Activated naive CD8-positive, alpha-beta T cell treated with anti-CD3 and anti-CD28 coated beads, Interleukin-2, amount 10 ng/mL, durations not matched to agents 7 days and 5 days (primary cell): ENCODE measurements at regions not wholly inside any gene's neighbourhood (a gene's known extent, or its start where the extent isn't known, plus 50 kb on each side); places are given as distances from the start of the nearest gene placed in this dataset.
"Not testable (repeated sequence)": the region's sequence is repeated elsewhere in the genome, so short reads cannot be mapped to it uniquely, and the experiment has no call there.

Experiments
- ATAC-seq: fragments of 150-1000 bp; cut with Tn5 transposase; one replicate; pipeline ENCODE4 v1.10.0; 2021; ENCODE audit warnings: low read depth, moderate library complexity
- POLR2A ChIA-PET: fragments of 350-600 bp; sonication (Branson Sonifier 250); formaldehyde crosslinking; loops from one replicate; lab custom pipeline; 2021; ENCODE audit warnings: antibody characterized with exemption; lab: Charles Lee
- DNase-seq: peaks from one replicate; pipeline ENCODE4 v3.0.0; 2021
- H3K27ac Mint-ChIP-seq: one replicate; pipeline ENCODE4 v1.8.0; 2022; ENCODE audit warnings: mild to moderate bottlenecking, mixed read lengths
- H3K27me3 Mint-ChIP-seq: one replicate; pipeline ENCODE4 v1.8.0; 2022; ENCODE audit warnings: mild to moderate bottlenecking, moderate library complexity, mixed read lengths
- H3K36me3 Mint-ChIP-seq: one replicate; pipeline ENCODE4 v1.8.0; 2021; ENCODE audit warnings: mild to moderate bottlenecking, mixed read lengths
- H3K4me1 Mint-ChIP-seq: one replicate; pipeline ENCODE4 v1.8.0; 2021; ENCODE audit warnings: mixed read lengths
- H3K4me3 Mint-ChIP-seq: one replicate; pipeline ENCODE4 v1.8.0; 2022; ENCODE audit warnings: mild to moderate bottlenecking, moderate library complexity, mixed read lengths
- H3K9me3 Mint-ChIP-seq: one replicate; pipeline ENCODE4 v1.8.0; 2021; ENCODE audit warnings: mixed read lengths

- peak; percentile 57 for ATAC-seq
- DNase-seq, H3K9me3 Mint-ChIP-seq, H3K4me1 Mint-ChIP-seq, H3K36me3 Mint-ChIP-seq, H3K27ac Mint-ChIP-seq, H3K27me3 Mint-ChIP-seq, POLR2A ChIA-PET: not testable (repeated sequence)
- peak overlapping the region; percentile 35 for H3K4me3 Mint-ChIP-seq
Measured at GRCh38 chr15:21656114-21656746, 215.9 kb upstream of the POTEB3 start.

- H3K9me3 Mint-ChIP-seq, H3K27ac Mint-ChIP-seq: not testable (repeated sequence)
Measured at GRCh38 chr15:21653707-21654106, 213.4 kb upstream of the POTEB3 start.

GRCh38 chr15:21638770-21639169 lies 198.5 kb upstream of the POTEB3 start:
- ATAC-seq, DNase-seq, H3K36me3 Mint-ChIP-seq, POLR2A ChIA-PET, H3K27ac Mint-ChIP-seq, H3K4me1 Mint-ChIP-seq, H3K9me3 Mint-ChIP-seq, H3K4me3 Mint-ChIP-seq, H3K27me3 Mint-ChIP-seq: not testable (repeated sequence)

More at GRCh38 chr15:21653707-21654106, 213.4 kb upstream of the POTEB3 start:
- POLR2A ChIA-PET, H3K4me3 Mint-ChIP-seq, DNase-seq, H3K4me1 Mint-ChIP-seq, H3K36me3 Mint-ChIP-seq, H3K27me3 Mint-ChIP-seq, ATAC-seq: not testable (repeated sequence)

DNA sequence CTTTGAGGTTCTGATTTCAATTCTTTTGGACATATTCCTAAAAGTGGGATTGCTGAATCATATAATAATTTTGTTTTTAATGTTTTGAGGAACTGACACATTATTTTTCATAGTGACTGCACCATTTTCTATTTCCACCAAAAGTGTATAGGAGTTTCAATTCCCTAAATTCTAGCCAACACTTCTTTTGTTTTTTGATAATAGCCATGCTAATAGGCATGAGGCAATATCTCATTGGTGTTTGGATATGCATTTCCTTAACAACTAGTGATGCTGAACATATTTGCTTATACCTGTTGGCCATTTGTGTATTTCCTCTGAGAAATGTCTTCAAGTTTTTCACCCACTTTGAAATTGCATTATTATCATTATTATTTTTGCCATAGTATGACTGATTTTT lies 186.4 kb upstream of the POTEB3 start:
- POLR2A ChIA-PET, H3K4me1 Mint-ChIP-seq, ATAC-seq, H3K36me3 Mint-ChIP-seq, DNase-seq, H3K27me3 Mint-ChIP-seq, H3K4me3 Mint-ChIP-seq, H3K9me3 Mint-ChIP-seq, H3K27ac Mint-ChIP-seq: not testable (repeated sequence)

DNA sequence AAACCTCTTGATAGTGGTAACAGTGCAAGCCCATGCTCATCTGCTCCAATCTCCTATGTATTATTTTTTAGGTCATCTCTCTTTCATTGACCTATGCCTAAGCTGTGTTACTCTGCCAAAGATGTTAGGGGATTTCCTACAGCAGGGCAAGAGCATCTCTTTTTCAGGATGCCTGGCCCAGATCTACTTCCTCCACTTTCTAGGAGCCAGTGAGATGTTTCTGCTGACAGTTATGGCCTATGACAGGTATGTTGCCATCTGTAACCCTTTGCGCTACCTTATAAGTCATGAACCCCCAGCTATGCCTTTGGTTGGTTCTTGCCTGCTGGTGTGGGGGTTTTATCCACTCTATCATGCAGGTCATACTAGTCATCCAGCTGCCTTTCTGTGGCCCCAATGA lies 168.9 kb upstream of the POTEB3 start:
- ATAC-seq, H3K27ac Mint-ChIP-seq, H3K4me3 Mint-ChIP-seq, POLR2A ChIA-PET, H3K4me1 Mint-ChIP-seq, H3K9me3 Mint-ChIP-seq, H3K27me3 Mint-ChIP-seq, H3K36me3 Mint-ChIP-seq, DNase-seq: not testable (repeated sequence)

- POLR2A ChIA-PET, H3K27me3 Mint-ChIP-seq, H3K27ac Mint-ChIP-seq, H3K4me1 Mint-ChIP-seq, ATAC-seq, H3K4me3 Mint-ChIP-seq, DNase-seq, H3K9me3 Mint-ChIP-seq, H3K36me3 Mint-ChIP-seq: not testable (repeated sequence)
Measured at GRCh38 chr15:21565426-21565825, 125.1 kb upstream of the POTEB3 start.

DNA sequence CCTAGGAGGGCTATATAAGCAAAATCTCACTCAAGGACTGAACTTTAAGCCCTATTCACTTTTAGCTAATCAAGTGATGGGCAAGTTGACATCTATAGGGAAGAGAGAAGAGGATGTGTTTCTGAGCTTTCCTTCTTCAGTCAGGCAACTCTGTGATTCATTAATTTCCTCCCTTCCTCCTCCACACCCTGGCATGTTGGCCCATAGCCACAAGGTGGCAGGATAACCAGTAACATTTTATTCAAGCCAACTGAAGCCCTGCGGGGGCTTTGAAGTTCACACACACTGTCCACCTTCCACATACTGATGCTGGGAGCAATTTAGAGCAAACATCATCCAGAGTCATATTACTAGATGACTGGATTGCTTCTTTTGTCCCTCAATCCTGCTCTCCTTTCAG lies 111.5 kb upstream of the POTEB3 start:
- H3K27me3 Mint-ChIP-seq, H3K27ac Mint-ChIP-seq, H3K4me3 Mint-ChIP-seq, H3K4me1 Mint-ChIP-seq, H3K36me3 Mint-ChIP-seq, DNase-seq, POLR2A ChIA-PET, H3K9me3 Mint-ChIP-seq: not testable (repeated sequence)
- ATAC-seq, result peak; percentile 90

- H3K27ac Mint-ChIP-seq, H3K4me1 Mint-ChIP-seq, H3K36me3 Mint-ChIP-seq, H3K27me3 Mint-ChIP-seq, DNase-seq, H3K4me3 Mint-ChIP-seq, ATAC-seq, POLR2A ChIA-PET, H3K9me3 Mint-ChIP-seq: not testable (repeated sequence)
Measured at GRCh38 chr15:21546182-21546903, 106.0 kb upstream of the POTEB3 start.

GRCh38 chr15:21532785-21533184 lies 92.5 kb upstream of the POTEB3 start:
- not testable (repeated sequence) for H3K36me3 Mint-ChIP-seq

GRCh38 chr15:21516248-21516647 lies 75.9 kb upstream of the POTEB3 start:
- H3K4me1 Mint-ChIP-seq, ATAC-seq, H3K9me3 Mint-ChIP-seq, H3K36me3 Mint-ChIP-seq, DNase-seq, POLR2A ChIA-PET, H3K27me3 Mint-ChIP-seq, H3K27ac Mint-ChIP-seq, H3K4me3 Mint-ChIP-seq: not testable (repeated sequence)

More at GRCh38 chr15:21532785-21533184, 92.5 kb upstream of the POTEB3 start:
- POLR2A ChIA-PET, H3K9me3 Mint-ChIP-seq, H3K4me3 Mint-ChIP-seq, DNase-seq, ATAC-seq, H3K27me3 Mint-ChIP-seq, H3K4me1 Mint-ChIP-seq, H3K27ac Mint-ChIP-seq: not testable (repeated sequence)

DNA sequence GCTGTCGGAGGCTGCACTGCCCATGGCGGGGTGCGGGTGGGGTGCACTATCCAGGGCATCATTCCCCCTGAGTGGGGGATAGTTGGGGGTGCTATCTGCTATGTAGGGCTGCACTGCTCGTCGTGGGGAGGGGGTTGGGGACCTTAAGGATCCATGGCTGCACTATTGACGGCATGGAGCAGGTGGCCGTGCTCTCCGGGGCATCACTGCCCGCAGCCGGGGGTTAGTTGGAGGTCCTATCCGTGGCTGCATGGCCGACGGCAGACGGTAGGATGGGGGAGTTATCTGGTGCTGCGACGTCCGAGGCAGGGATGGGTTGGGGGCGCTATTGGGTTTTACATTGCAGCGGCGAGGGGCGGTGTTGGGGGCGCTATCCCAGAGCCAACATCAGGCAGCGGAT lies 75.0 kb upstream of the POTEB3 start:
- POLR2A ChIA-PET, H3K9me3 Mint-ChIP-seq: not testable (repeated sequence)

DNA sequence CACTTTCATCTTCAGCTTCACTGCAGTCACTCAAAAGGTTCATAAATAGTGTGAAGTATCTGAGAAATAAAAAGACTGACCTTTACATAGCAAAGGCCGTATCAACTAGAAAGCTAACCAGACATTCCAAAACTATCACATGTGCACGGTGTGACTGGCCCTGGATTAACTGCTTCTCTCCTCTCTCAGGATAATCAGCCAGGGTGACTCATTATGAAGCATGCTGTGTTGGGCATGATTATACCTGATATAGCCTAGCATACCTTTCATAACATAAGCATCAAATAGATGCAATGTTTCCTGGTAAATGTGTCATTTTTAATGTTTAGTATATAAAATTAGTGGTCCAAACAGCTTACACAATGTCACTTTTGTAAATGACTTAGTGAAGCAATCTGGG lies 62.7 kb upstream of the POTEB3 start:
- H3K36me3 Mint-ChIP-seq, ATAC-seq, H3K27ac Mint-ChIP-seq, DNase-seq, H3K27me3 Mint-ChIP-seq, POLR2A ChIA-PET, H3K9me3 Mint-ChIP-seq, H3K4me3 Mint-ChIP-seq, H3K4me1 Mint-ChIP-seq: not testable (repeated sequence)

More for the DNA sequence above, 75.0 kb upstream of the POTEB3 start:
- not testable (repeated sequence) for H3K4me1 Mint-ChIP-seq, H3K4me3 Mint-ChIP-seq, ATAC-seq, H3K36me3 Mint-ChIP-seq, H3K27me3 Mint-ChIP-seq, DNase-seq, H3K27ac Mint-ChIP-seq
